Upper lobe of right lung (tissue), 1 donor: ENCODE measurements at regions not wholly inside any gene's neighbourhood (a gene's known extent, or its start where the extent isn't known, plus 50 kb on each side); places are given as distances from the start of the nearest gene placed in this dataset.
"Not testable (repeated sequence)": the region's sequence is repeated elsewhere in the genome, so short reads cannot be mapped to it uniquely, and the experiment has no call there.

ENCODE experiments used
- ATAC-seq: fragments of 200-7000 bp; cut with Tn5 transposase; one replicate; pipeline ENCODE4 v1.9.1; 2020; ENCODE audit warnings: mild to moderate bottlenecking, moderate library complexity
- DNase-seq: peaks from one replicate; pipeline ENCODE4 v3.0.0-alpha.2; 2020
- H3K27ac ChIP-seq: fragments of 200-600 bp; one replicate; pipeline ENCODE4 v1.8.0; 2022
- H3K27me3 ChIP-seq: fragments of 200-600 bp; one replicate; pipeline ENCODE4 v1.8.0; 2022; ENCODE audit warnings: mild to moderate bottlenecking
- H3K36me3 ChIP-seq: fragments of 200-600 bp; one replicate; pipeline ENCODE4 v1.8.0; 2022
- H3K4me1 ChIP-seq: fragments of 200-600 bp; one replicate; pipeline ENCODE4 v1.8.0; 2022
- H3K4me3 ChIP-seq: fragments of 200-600 bp; one replicate; pipeline ENCODE4 v1.8.0; 2022; ENCODE audit warnings: mild to moderate bottlenecking
- H3K9me3 ChIP-seq: fragments of 200-600 bp; one replicate; pipeline ENCODE4 v1.8.0; 2022
- intact Hi-C: fragments of 100-400 bp; cut with DNase I; formaldehyde crosslinking; loops from one replicate; pipeline ENCODE4 v1.11.0; 2022
- TF ChIP-seq, protein P1 (sequence below): fragments of 200-600 bp; IDR thresholded peaks from one replicate; pipeline ENCODE4 v1.8.0; 2022; ENCODE audit warnings: antibody characterized with exemption
- donor health status: DM: no; HTN: yes; CAD: no; lungs with severe emphysema.

- TF ChIP-seq, protein P1, sequence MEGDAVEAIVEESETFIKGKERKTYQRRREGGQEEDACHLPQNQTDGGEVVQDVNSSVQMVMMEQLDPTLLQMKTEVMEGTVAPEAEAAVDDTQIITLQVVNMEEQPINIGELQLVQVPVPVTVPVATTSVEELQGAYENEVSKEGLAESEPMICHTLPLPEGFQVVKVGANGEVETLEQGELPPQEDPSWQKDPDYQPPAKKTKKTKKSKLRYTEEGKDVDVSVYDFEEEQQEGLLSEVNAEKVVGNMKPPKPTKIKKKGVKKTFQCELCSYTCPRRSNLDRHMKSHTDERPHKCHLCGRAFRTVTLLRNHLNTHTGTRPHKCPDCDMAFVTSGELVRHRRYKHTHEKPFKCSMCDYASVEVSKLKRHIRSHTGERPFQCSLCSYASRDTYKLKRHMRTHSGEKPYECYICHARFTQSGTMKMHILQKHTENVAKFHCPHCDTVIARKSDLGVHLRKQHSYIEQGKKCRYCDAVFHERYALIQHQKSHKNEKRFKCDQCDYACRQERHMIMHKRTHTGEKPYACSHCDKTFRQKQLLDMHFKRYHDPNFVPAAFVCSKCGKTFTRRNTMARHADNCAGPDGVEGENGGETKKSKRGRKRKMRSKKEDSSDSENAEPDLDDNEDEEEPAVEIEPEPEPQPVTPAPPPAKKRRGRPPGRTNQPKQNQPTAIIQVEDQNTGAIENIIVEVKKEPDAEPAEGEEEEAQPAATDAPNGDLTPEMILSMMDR: no peak
- peaks cover 8% of the 10 kb centered on the region for H3K9me3 ChIP-seq
- no peaks in the 10 kb centered on the region for H3K4me1 ChIP-seq
- H3K36me3 ChIP-seq: no peaks in the 10 kb centered on the region
- no peaks in the 10 kb centered on the region for H3K27me3 ChIP-seq
- no peak overlapping the region for H3K4me3 ChIP-seq
- ATAC-seq (no peak), DNase-seq (no peak)
- H3K27ac ChIP-seq: no peak overlapping the region
- intact Hi-C loops: no loop called here
Observed at GRCh38 chr5:174970502-174970901, 246.1 kb downstream of the MSX2 start.

DNA sequence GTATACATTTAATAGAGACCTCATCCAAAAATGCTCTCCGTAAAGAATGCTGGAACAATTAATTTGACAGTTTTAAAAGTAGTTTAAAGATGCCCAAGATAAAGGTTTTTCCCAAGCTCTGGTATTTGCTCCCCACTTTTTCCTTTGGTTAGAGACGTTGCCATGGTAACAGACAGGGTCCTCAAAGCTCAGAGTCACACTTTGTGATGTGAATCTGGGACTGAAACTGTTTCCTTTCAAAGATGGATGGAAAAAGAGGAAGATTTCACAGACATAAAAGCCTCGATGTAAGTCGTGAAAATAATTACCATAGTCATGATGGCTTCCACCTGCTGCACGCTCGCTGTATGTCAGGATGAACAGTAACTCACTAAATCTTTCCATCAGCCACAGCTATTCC, 229.5 kb downstream of the MSX2 start:
- TF ChIP-seq, protein P1: no peak
- DNase-seq (no peak), ATAC-seq (no peak)
- Histone ChIP-seq H3K9me3 (no peaks in the 10 kb centered on the region), H3K36me3 (no peaks in the 10 kb centered on the region), H3K27ac (no peak overlapping the region), H3K4me3 (no peak overlapping the region), H3K27me3 (no peaks in the 10 kb centered on the region), H3K4me1 (no peaks in the 10 kb centered on the region)
- intact Hi-C loops: no loop called here

GRCh38 chr5:174951151-174951780, 226.9 kb downstream of the MSX2 start:
- no peak for DNase-seq
- ATAC-seq: peak; percentile 93
- no peaks in the 10 kb centered on the region for H3K4me1 ChIP-seq
- intact Hi-C loops: no loop called here
- no peak overlapping the region for H3K27ac ChIP-seq
- no peaks in the 10 kb centered on the region for H3K9me3 ChIP-seq
- H3K4me3 ChIP-seq: no peak overlapping the region
- H3K27me3 ChIP-seq: no peaks in the 10 kb centered on the region
- TF ChIP-seq, protein P1: peak; percentile 86
- H3K36me3 ChIP-seq: no peaks in the 10 kb centered on the region

DNA sequence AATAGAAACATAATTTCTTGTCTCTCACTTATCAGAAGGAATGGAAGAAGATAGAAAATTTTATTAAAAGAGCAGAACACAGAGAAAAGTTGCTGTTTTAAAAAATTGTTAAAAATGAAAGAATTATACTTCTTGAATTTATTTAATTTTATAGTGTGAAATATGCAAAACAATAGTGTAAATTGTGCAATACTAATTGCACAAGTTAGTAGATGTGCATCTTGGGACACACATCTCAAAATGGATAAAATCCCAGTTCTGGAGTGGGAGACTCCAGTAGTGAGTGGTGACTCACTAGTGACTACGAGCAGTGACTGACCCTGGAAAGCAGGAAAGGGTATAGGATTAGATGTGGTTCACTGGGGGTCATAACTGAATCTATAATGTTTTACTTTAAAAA, 223.2 kb downstream of the MSX2 start:
- no peaks in the 10 kb centered on the region for H3K4me1 ChIP-seq
- H3K4me3 ChIP-seq: no peak overlapping the region
- H3K9me3 ChIP-seq: no peaks in the 10 kb centered on the region
- no peak for ATAC-seq
- no peaks in the 10 kb centered on the region for H3K27me3 ChIP-seq
- TF ChIP-seq, protein P1: no peak
- intact Hi-C loops: loop anchor here (10.0 kb wide), 1 partner anchor 497 kb away; the partner anchor contains the start of gene DRD1
- DNase-seq: no peak
- no peaks in the 10 kb centered on the region for H3K36me3 ChIP-seq
- H3K27ac ChIP-seq: no peak overlapping the region

GRCh38 chr5:174945853-174946252, 221.5 kb downstream of the MSX2 start:
- DNase-seq (no peak), ATAC-seq (no peak)
- Histone ChIP-seq H3K27ac (no peak overlapping the region), H3K36me3 (no peaks in the 10 kb centered on the region), H3K9me3 (no peaks in the 10 kb centered on the region), H3K27me3 (no peaks in the 10 kb centered on the region), H3K4me3 (no peak overlapping the region), H3K4me1 (no peaks in the 10 kb centered on the region)
- intact Hi-C loops: loop anchor here (10.0 kb wide), 1 partner anchor 499 kb away; the partner anchor contains the start of gene DRD1
- TF ChIP-seq, protein P1: no peak

GRCh38 chr5:174943785-174944184, 219.4 kb downstream of the MSX2 start:
- Histone ChIP-seq H3K9me3 (no peaks in the 10 kb centered on the region), H3K27me3 (no peaks in the 10 kb centered on the region), H3K36me3 (no peaks in the 10 kb centered on the region), H3K4me3 (no peak overlapping the region), H3K27ac (no peak overlapping the region), H3K4me1 (no peaks in the 10 kb centered on the region)
- TF ChIP-seq, protein P1: no peak
- intact Hi-C loops: loop anchor here (10.0 kb wide), 1 partner anchor 501 kb away; the partner anchor contains the start of gene DRD1
- ATAC-seq (no peak), DNase-seq (no peak)

DNA sequence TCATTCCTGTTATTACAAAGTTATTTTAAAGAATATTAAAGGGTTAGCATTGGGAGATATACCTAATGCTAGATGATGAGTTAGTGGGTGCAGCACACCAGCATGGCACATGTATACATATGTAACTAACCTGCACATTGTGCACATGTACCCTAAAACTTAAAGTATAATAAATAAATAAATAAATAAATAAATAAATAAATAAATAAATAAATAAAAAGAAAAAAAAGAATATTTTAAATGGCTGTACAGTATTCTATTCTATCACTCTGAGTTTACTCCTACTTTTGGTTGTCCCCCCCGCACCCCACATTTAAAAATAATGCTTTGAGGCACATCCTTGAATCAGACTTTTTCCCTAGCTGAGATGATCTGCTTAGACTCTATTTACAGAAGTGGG, 218.6 kb downstream of the MSX2 start:
- not testable (repeated sequence) for ATAC-seq, H3K27ac ChIP-seq, H3K27me3 ChIP-seq, H3K36me3 ChIP-seq, H3K4me3 ChIP-seq, DNase-seq, H3K9me3 ChIP-seq, H3K4me1 ChIP-seq
- intact Hi-C loops: loop anchor here (10.0 kb wide), 1 partner anchor 502 kb away; the partner anchor contains the start of gene DRD1
